DMS 273 (cell line): ENCODE measurements at regions not wholly inside any gene's neighbourhood (a gene's known extent, or its start where the extent isn't known, plus 50 kb on each side); places are given as distances from the start of the nearest gene placed in this dataset.
A peak's percentile ranks its signal among the peaks of the same experiment; 100 is the strongest.

Experiments used
- DNase-seq: peaks from one replicate; lab custom pipeline; 2025; ENCODE audit not compliant: unreplicated experiment; lab: John Stamatoyannopoulos, UW

DNA sequence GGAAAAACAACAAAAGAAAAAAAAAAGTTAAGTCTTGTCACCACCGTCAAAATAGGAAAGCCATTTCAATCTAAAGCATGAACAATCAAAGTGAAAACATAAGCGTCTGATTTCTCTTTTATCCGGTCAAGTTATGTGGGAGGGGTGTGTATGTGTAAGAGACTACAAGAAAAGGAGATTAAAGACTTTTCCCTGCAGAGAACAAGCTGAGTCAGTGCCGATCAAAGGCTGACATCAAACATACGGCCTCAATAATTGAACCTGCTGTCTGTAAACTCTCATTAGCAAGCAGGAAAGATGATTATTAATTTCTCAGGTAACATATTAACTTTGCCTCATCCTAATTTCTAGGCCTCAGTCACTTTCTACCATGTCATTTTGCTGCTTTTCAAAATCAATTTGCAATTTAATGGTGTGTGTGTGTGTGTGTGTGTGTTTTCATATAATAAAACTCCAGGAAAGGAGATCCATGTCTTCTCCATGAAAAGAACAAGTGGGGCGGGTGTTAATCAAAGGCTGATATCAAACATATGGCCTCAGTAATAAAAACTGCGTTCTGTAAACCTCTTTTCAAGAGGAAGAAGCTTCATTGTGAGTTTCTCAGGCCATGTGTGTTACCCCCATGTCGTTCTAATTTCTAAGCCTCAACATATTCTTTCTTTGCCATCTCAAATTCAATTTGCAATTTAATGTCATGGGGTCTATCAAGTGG lies 649.1 kb upstream of the SORCS1 start:
- no peak for DNase-seq

- no peak for DNase-seq
These were observed 645.4 kb upstream of the SORCS1 start for GRCh38 chr10:107809889-107810288.

DNA sequence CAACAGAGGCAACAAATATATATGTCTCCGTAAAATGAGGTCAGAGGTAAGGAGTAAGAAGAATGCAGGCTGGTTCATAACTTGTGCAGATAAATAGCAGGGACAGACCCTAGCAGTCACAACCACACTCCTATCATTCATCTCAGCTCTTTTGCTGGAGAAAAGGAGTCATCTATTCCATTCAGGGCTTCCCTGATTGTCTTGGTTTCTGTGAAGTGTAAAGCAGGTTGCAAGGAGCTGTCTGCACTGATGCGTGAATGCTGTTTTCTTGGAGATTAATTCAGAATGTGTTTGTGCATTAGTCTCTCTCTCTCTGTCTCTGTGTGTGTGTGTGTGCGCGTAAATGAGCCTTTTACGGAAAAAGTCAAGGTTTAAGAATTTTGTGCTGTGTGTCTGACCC lies 643.3 kb upstream of the SORCS1 start:
- no peak for DNase-seq

- DNase-seq, result no peak
These were observed 641.5 kb upstream of the SORCS1 start for GRCh38 chr10:107806026-107806425.

- DNase-seq, result no peak
These were observed 639.0 kb upstream of the SORCS1 start for GRCh38 chr10:107803546-107803945.

DNA sequence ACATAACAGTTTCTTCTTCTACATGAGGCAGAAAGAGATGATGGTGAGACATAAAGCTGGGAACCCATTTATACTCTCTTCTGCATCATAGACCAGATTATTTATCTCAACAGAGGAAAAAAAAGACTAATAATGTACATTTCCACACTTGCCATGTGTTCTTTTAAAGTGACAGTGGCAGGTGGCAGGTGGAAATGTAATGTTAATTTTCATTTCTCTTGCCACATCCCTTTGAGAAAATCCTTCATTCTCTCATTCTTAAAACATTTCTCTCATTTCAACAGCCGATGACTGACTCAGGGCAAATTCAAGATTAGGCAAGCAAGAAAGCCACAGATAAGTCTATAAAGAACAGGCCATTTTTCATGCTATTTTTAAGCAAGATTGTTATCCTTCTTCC lies 635.6 kb upstream of the SORCS1 start:
- no peak for DNase-seq

- peak; percentile 10 for DNase-seq
These were observed 625.8 kb upstream of the SORCS1 start for GRCh38 chr10:107790271-107790670.

DNA sequence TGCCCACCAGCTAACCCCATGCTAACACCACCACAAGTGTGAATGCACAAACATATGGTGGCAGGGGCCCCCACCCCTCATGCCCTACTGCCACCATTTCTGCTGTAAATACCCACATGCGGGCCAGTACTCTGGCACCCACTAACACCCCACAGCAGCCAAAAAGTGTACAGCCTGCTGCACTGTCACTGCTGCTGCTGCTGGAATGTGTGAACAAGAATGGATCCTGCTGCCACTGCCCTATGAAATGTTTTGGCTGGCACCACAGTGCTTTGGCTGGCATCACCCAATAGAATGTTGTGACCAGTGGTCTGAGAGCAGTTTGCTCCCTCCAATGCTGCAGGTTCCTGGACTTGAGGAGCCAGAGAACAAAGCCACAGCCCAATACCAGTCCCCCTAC lies 606.6 kb upstream of the SORCS1 start:
- DNase-seq, result no peak

- DNase-seq, result no peak
These were observed 602.7 kb upstream of the SORCS1 start for GRCh38 chr10:107767185-107767584.

GRCh38 chr10:107754814-107755213 lies 590.3 kb upstream of the SORCS1 start:
- no peak for DNase-seq

- no peak for DNase-seq
These were observed 584.7 kb upstream of the SORCS1 start for GRCh38 chr10:107749235-107749634.

- DNase-seq, result no peak
These were observed 583.3 kb upstream of the SORCS1 start for GRCh38 chr10:107747851-107748250.

DNA sequence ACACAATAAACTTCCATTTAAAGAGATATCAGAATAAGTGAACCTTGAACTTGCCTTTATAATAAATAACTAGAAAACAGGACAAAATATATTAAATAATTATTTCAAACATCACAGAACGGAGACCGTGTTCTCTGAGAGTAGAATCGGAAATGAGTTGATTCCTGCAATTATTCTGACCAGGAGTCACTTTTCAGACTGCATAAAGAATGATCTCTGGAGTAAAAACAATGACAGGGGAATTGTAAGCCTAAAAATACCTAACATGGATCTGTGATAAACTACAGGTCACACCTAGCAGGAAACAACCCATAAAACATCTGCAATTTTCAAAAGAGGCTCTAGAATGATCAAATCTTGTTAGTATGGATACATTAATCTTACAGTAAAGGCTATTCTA lies 577.5 kb upstream of the SORCS1 start:
- no peak for DNase-seq

DNA sequence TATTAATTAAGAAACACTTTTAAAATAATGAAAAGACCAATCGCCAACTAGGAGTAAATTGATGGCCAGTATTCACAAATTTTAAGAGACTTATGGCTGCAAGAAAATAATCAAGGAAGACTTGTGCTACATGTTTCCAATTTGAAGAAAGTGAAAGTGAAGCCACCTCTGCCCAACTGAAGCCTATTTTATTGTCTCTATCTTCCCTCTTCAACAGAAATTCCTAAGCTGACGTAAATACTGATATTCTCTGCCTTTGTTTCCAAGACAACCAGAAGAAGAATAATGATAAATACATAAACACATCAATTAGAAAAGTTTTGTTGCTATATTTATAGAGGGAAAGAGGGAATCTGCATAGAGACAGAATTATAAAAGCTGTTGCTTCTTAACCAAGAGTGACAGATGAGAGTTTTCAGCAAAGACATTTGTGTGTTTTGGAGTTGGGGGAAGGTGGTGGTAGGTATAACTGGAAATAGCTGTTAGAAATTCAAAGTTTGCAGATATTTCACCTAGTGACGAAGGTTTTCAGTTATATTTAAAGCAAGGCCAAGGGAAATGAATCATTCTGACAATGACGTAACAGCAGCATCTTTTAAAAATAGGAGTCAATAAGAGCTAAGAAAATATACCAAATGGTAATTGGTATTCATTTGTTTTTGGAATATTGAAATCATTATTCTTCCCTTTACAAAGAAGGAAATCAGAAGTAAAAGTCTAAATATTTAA lies 576.6 kb upstream of the SORCS1 start:
- DNase-seq, result no peak

DNA sequence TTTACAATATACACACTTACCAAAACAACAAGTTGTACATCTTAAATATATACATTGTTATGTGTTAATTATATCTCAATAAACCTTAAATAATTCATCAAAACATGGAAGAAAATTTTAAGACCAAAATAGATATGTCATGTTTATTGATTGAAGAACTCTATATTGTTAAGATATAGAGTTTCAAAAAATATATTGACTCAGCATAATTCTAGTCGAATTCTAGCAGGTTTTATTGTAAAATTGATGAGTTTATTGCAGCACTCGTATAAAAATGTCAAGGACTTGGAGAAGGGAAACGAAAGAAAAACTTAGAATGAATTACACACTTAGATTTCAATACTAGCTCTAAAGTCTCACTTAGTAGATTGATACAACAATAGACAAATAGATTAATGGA lies 575.4 kb upstream of the SORCS1 start:
- DNase-seq, result no peak

- no peak for DNase-seq
These were observed 569.0 kb upstream of the SORCS1 start for GRCh38 chr10:107733328-107734130.

DNA sequence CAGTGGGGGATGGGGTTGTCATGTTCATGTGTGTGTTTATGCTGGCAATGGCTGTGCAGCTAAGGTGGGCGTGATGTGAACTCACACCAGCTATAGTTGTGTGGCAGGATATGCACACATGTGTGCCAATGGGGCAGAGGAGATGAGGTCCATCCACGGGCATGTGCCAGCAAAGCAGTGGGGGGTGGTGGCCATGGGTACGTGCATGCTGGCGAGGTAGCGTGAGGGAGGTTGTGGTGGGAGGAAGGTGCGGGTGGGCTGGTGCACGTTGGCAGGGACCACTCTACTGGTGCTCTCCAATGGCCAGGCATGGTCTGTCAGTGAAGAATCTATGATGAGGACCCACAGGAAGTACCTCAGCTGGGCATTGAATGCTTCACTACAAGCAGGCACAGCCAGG lies 567.5 kb upstream of the SORCS1 start:
- DNase-seq, result no peak

DNA sequence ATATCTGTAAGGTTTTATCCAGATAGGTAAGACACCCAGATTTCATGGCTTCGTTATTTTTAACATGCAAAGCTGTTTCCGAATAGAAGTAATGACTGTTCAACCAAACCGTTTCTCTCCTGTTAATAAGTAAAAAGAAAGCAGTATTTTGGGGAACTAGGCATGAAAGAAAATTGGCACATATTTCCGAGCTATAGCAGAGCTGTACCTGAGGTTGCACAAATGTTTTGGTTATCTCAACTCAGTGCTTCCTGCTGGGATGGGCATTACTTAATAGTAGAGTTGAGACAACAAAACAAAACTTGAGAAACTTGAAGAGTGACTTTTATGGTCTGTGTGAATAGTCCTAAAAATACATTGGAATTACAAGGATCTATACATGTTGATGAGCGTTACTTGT lies 564.3 kb upstream of the SORCS1 start:
- no peak for DNase-seq

GRCh38 chr10:107727767-107728317 lies 563.3 kb upstream of the SORCS1 start:
- DNase-seq, result peak; percentile 33

- no peak for DNase-seq
These were observed 554.4 kb upstream of the SORCS1 start for GRCh38 chr10:107718864-107719263.

DNA sequence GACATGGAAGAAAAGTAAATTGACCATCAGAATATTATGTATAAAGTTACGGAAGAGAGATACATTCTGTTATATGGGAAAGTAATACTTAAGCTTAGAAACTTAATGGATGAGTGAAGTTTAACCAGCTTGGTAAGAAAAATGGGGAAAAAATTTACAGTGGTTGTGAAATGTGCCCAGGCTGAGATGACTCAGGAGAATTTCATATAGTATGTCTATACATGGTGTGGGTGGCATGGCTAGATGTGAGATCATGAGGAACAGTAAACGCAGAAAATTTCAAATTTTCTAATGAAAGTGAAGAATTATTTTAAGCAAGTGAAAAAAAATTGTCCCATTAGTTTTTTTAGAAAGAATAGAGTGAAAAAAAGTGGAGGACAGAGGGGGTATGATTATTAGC lies 552.5 kb upstream of the SORCS1 start:
- DNase-seq, result no peak

- DNase-seq, result no peak
These were observed 551.1 kb upstream of the SORCS1 start for GRCh38 chr10:107715565-107715964.
